ENCODE measurements at regions not wholly inside any gene's neighbourhood (a gene's known extent, or its start where the extent isn't known, plus 50 kb on each side); places are given as distances from the start of the nearest gene placed in this dataset.
"Not testable (repeated sequence)": the region's sequence is repeated elsewhere in the genome, so short reads cannot be mapped to it uniquely, and the experiment has no call there.

GRCh38 chr14:43671716-43672485 lies 835.2 kb downstream of the FSCB start:
- no peak for DNase-seq

- DNase-seq, result no peak
Measured at GRCh38 chr14:43669355-43669754, 837.7 kb downstream of the FSCB start.

GRCh38 chr14:43665570-43666267 lies 841.4 kb downstream of the FSCB start:
- DNase-seq, result no peak

GRCh38 chr14:43655194-43655593 lies 851.9 kb downstream of the FSCB start:
- not testable (repeated sequence) for DNase-seq

GRCh38 chr14:43651896-43652295 lies 855.2 kb downstream of the FSCB start:
- DNase-seq, result no peak

- DNase-seq, result no peak
Measured at GRCh38 chr14:43651185-43651787, 855.8 kb downstream of the FSCB start.

- DNase-seq, result no peak
Measured at GRCh38 chr14:43649508-43649907, 857.6 kb downstream of the FSCB start.

GRCh38 chr14:43647302-43647701 lies 859.8 kb downstream of the FSCB start:
- DNase-seq, result no peak

- no peak for DNase-seq
Measured at GRCh38 chr14:43640718-43641267, 866.3 kb downstream of the FSCB start.

GRCh38 chr14:43625294-43625693 lies 881.8 kb downstream of the FSCB start:
- DNase-seq, result no peak

- DNase-seq, result no peak
Measured at GRCh38 chr14:43621282-43621681, 885.8 kb downstream of the FSCB start.

GRCh38 chr14:43595096-43595772 lies 911.8 kb downstream of the FSCB start:
- no peak for DNase-seq

- no peak for DNase-seq
Measured at GRCh38 chr14:43591776-43592175, 915.3 kb downstream of the FSCB start.

GRCh38 chr14:43587183-43587582 lies 919.9 kb downstream of the FSCB start:
- no peak for DNase-seq

GRCh38 chr14:43579671-43580070 lies 927.4 kb downstream of the FSCB start:
- no peak for DNase-seq

GRCh38 chr14:43568022-43568421 lies 939.1 kb downstream of the FSCB start:
- DNase-seq, result no peak

- DNase-seq, result no peak
Measured at GRCh38 chr14:43548368-43548767, 958.7 kb downstream of the FSCB start.

GRCh38 chr14:43547596-43547995 lies 959.5 kb downstream of the FSCB start:
- DNase-seq, result not testable (repeated sequence)

GRCh38 chr14:43541356-43541755 lies 965.7 kb downstream of the FSCB start:
- DNase-seq, result no peak

- no peak for DNase-seq
Measured at GRCh38 chr14:43540948-43541347, 966.1 kb downstream of the FSCB start.

- no peak for DNase-seq
Measured at GRCh38 chr14:43539210-43539609, 967.9 kb downstream of the FSCB start.

GRCh38 chr14:43535231-43535838 lies 971.7 kb downstream of the FSCB start:
- DNase-seq, result no peak

Data from stimulated activated CD4-positive, alpha-beta T cell treated with anti-CD3 and anti-CD28 coated beads, Interleukin-4, amount 100 ng/mL, for 4 hours (primary cell).